ENCODE measurements at regions not wholly inside any gene's neighbourhood (a gene's known extent, or its start where the extent isn't known, plus 50 kb on each side); places are given as distances from the start of the nearest gene placed in this dataset.

GRCh38 chr13:68124437-68125086 is 894.4 kb upstream of the PCDH9 start:
- no peak for DNase-seq (ENCODE audit: low spot score)
- Histone ChIP-seq H3K27me3 (ENCODE audit: control insufficient read depth in 4 of 4, insufficient read depth in 4 of 4, low read length in 3 of 4) (no peaks in the 10 kb centered on the region), H3K27ac (ENCODE audit: low read depth in 1 of 2, low read length in 2 of 2) (no peak overlapping the region), H3K9me3 (ENCODE audit: control insufficient read depth in 4 of 4, low read length in 3 of 4) (no peaks in the 10 kb centered on the region), H3K36me3 (ENCODE audit: control insufficient read depth in 4 of 4, insufficient read depth in 3 of 4, low read depth in 1 of 4, low read length in 3 of 4) (no peaks in the 10 kb centered on the region), H3K4me1 (ENCODE audit: control insufficient read depth in 4 of 4, insufficient read depth in 4 of 4, low read length in 3 of 4) (no peaks in the 10 kb centered on the region), H3K4me3 (ENCODE audit: low read depth in 1 of 3, low read length in 3 of 3) (no peak overlapping the region), H3K9ac (ENCODE audit: low read depth in 1 of 2, low read length in 2 of 2) (no peak overlapping the region)
- TF ChIP-seq RXRA (IDR thresholded peaks at IDR 0.05) (no peak), NR2F2 (IDR thresholded peaks at IDR 0.05) (no peak)
- WGBS: 86% methylated on average over 2 of the region's 2 CpGs

GRCh38 chr13:68110178-68110768 is 880.1 kb upstream of the PCDH9 start:
- H3K27ac ChIP-seq (ENCODE audit: low read depth in 1 of 2, low read length in 2 of 2): no peak overlapping the region
- WGBS: 57% methylated on average over 2 of the region's 2 CpGs
- TF ChIP-seq YY1 (IDR thresholded peaks at IDR 0.05): no peak
- TF ChIP-seq RXRA (IDR thresholded peaks at IDR 0.05): no peak
- TF ChIP-seq SP1 (IDR thresholded peaks at IDR 0.05): no peak
- TF ChIP-seq NR2F2 (IDR thresholded peaks at IDR 0.05): no peak
- no peak for TF ChIP-seq TAF1 (conservative IDR thresholded peaks at IDR 0.05)
- no peak for TF ChIP-seq HNF4G (IDR thresholded peaks at IDR 0.05)
- TF ChIP-seq, protein P1, sequence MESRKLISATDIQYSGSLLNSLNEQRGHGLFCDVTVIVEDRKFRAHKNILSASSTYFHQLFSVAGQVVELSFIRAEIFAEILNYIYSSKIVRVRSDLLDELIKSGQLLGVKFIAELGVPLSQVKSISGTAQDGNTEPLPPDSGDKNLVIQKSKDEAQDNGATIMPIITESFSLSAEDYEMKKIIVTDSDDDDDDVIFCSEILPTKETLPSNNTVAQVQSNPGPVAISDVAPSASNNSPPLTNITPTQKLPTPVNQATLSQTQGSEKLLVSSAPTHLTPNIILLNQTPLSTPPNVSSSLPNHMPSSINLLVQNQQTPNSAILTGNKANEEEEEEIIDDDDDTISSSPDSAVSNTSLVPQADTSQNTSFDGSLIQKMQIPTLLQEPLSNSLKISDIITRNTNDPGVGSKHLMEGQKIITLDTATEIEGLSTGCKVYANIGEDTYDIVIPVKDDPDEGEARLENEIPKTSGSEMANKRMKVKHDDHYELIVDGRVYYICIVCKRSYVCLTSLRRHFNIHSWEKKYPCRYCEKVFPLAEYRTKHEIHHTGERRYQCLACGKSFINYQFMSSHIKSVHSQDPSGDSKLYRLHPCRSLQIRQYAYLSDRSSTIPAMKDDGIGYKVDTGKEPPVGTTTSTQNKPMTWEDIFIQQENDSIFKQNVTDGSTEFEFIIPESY (IDR thresholded peaks at IDR 0.05): no peak
- no peak for TF ChIP-seq EGR1 (IDR thresholded peaks at IDR 0.05; ENCODE audit: low read depth in 2 of 2)
- TF ChIP-seq FOXA1 (IDR thresholded peaks at IDR 0.05): no peak
- TF ChIP-seq GABPA (IDR thresholded peaks at IDR 0.05 in 1 of 2, conservative IDR thresholded peaks at IDR 0.05 in 1 of 2): no peak
- no peak for TF ChIP-seq MAX (IDR thresholded peaks at IDR 0.05)

DNA sequence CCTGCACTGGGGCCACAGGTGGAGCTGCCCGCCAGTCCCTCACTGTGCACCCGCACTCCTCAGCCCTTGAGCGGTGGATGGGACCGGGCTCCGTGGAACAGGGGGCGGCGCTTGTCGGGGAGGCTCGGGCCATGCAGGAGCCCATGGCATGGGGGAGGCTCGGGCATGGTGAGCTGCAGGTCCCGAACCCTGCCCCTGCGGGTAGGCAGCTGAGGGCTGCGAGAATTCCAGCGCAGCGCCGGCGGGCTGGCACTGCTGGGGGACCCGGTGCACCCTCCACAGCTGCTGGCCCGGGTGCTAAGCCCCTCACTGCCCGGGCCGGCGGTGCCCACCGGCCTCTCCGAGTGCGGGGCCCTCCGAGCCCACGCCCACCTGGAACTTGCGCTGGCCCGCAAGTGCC is 877.5 kb upstream of the PCDH9 start:
- H3K9ac ChIP-seq (ENCODE audit: low read depth in 1 of 2, low read length in 2 of 2): no peak overlapping the region
- no peak overlapping the region for H3K27ac ChIP-seq (ENCODE audit: low read depth in 1 of 2, low read length in 2 of 2)
- no peak overlapping the region for H3K4me3 ChIP-seq (ENCODE audit: low read depth in 1 of 3, low read length in 3 of 3)
- H3K27me3 ChIP-seq (ENCODE audit: control insufficient read depth in 4 of 4, insufficient read depth in 4 of 4, low read length in 3 of 4): no peaks in the 10 kb centered on the region
- no peak for DNase-seq (ENCODE audit: low spot score)
- 94% methylated on average over 29 of the region's 29 CpGs for WGBS
- TF ChIP-seq JUND (IDR thresholded peaks at IDR 0.05) (no peak), HNF4A (conservative IDR thresholded peaks at IDR 0.05) (no peak), RXRA (IDR thresholded peaks at IDR 0.05) (no peak), SP1 (IDR thresholded peaks at IDR 0.05) (no peak), MAX (IDR thresholded peaks at IDR 0.05) (no peak), FOXA1 (IDR thresholded peaks at IDR 0.05) (no peak), EGR1 (IDR thresholded peaks at IDR 0.05; ENCODE audit: low read depth in 2 of 2) (no peak), HNF4G (IDR thresholded peaks at IDR 0.05) (no peak), YY1 (IDR thresholded peaks at IDR 0.05) (no peak), TAF1 (conservative IDR thresholded peaks at IDR 0.05) (no peak), GABPA (IDR thresholded peaks at IDR 0.05 in 1 of 2, conservative IDR thresholded peaks at IDR 0.05 in 1 of 2) (no peak), FOXA2 (IDR thresholded peaks at IDR 0.05) (no peak)
- TF ChIP-seq, protein P2, sequence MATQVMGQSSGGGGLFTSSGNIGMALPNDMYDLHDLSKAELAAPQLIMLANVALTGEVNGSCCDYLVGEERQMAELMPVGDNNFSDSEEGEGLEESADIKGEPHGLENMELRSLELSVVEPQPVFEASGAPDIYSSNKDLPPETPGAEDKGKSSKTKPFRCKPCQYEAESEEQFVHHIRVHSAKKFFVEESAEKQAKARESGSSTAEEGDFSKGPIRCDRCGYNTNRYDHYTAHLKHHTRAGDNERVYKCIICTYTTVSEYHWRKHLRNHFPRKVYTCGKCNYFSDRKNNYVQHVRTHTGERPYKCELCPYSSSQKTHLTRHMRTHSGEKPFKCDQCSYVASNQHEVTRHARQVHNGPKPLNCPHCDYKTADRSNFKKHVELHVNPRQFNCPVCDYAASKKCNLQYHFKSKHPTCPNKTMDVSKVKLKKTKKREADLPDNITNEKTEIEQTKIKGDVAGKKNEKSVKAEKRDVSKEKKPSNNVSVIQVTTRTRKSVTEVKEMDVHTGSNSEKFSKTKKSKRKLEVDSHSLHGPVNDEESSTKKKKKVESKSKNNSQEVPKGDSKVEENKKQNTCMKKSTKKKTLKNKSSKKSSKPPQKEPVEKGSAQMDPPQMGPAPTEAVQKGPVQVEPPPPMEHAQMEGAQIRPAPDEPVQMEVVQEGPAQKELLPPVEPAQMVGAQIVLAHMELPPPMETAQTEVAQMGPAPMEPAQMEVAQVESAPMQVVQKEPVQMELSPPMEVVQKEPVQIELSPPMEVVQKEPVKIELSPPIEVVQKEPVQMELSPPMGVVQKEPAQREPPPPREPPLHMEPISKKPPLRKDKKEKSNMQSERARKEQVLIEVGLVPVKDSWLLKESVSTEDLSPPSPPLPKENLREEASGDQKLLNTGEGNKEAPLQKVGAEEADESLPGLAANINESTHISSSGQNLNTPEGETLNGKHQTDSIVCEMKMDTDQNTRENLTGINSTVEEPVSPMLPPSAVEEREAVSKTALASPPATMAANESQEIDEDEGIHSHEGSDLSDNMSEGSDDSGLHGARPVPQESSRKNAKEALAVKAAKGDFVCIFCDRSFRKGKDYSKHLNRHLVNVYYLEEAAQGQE (IDR thresholded peaks at IDR 0.05): no peak
- TF ChIP-seq, protein P1 (IDR thresholded peaks at IDR 0.05): no peak
- H3K36me3 ChIP-seq (ENCODE audit: control insufficient read depth in 4 of 4, insufficient read depth in 3 of 4, low read depth in 1 of 4, low read length in 3 of 4): no peaks in the 10 kb centered on the region
- peaks cover 0 to 8% (median 2%) of the 10 kb centered on the region in 4 donors for H3K9me3 ChIP-seq (ENCODE audit: control insufficient read depth in 4 of 4, low read length in 3 of 4)
- H3K4me1 ChIP-seq (ENCODE audit: control insufficient read depth in 4 of 4, insufficient read depth in 4 of 4, low read length in 3 of 4): no peaks in the 10 kb centered on the region

More at GRCh38 chr13:68110178-68110768, 880.1 kb upstream of the PCDH9 start:
- DNase-seq (ENCODE audit: low spot score): no peak
- no peak overlapping the region for H3K9ac ChIP-seq (ENCODE audit: low read depth in 1 of 2, low read length in 2 of 2)
- no peaks in the 10 kb centered on the region for H3K36me3 ChIP-seq (ENCODE audit: control insufficient read depth in 4 of 4, insufficient read depth in 3 of 4, low read depth in 1 of 4, low read length in 3 of 4)
- no peaks in the 10 kb centered on the region for H3K27me3 ChIP-seq (ENCODE audit: control insufficient read depth in 4 of 4, insufficient read depth in 4 of 4, low read length in 3 of 4)
- H3K4me3 ChIP-seq (ENCODE audit: low read depth in 1 of 3, low read length in 3 of 3): no peak overlapping the region
- H3K9me3 ChIP-seq (ENCODE audit: control insufficient read depth in 4 of 4, low read length in 3 of 4): peaks cover 0 to 8% (median 2%) of the 10 kb centered on the region in 4 donors
- H3K4me1 ChIP-seq (ENCODE audit: control insufficient read depth in 4 of 4, insufficient read depth in 4 of 4, low read length in 3 of 4): no peaks in the 10 kb centered on the region
